ENCODE measurements at regions not wholly inside any gene's neighbourhood (a gene's known extent, or its start where the extent isn't known, plus 50 kb on each side); places are given as distances from the start of the nearest gene placed in this dataset.
A peak's percentile ranks its signal among the peaks of the same experiment; 100 is the strongest.

- Histone ChIP-seq H3K27me3 (ENCODE audit: insufficient read depth, low read depth) (no peaks in the 10 kb centered on the region), H3K4me1 (ENCODE audit: low read depth, poor library complexity, severe bottlenecking) (no peaks in the 10 kb centered on the region), H3K4me2 (no peak overlapping the region), H3K9ac (no peak overlapping the region), H3K27ac (no peak overlapping the region), H2AFZ (ENCODE audit: low read depth) (no peak overlapping the region), H4K20me1 (ENCODE audit: insufficient read depth) (no peaks in the 10 kb centered on the region), H3K79me2 (ENCODE audit: insufficient read depth, low read depth) (no peaks in the 10 kb centered on the region), H3K36me3 (ENCODE audit: insufficient read depth) (no peaks in the 10 kb centered on the region), H3K4me3 (IDR thresholded peaks at IDR 0.05; ENCODE audit: insufficient read depth, low read depth, low read length) (no peak overlapping the region)
- TF ChIP-seq CTCF (conservative IDR thresholded peaks at IDR 0.05; ENCODE audit: low read depth, low read length) = no peak
Measured at GRCh38 chr3:124076235-124076634, 84.3 kb upstream of the ROPN1 start.

- no peaks in the 10 kb centered on the region for H3K36me3 ChIP-seq (ENCODE audit: insufficient read depth)
- H3K4me1 ChIP-seq (ENCODE audit: low read depth, poor library complexity, severe bottlenecking) = no peaks in the 10 kb centered on the region
- H3K79me2 ChIP-seq (ENCODE audit: insufficient read depth, low read depth) = no peaks in the 10 kb centered on the region
- no peak overlapping the region for H3K4me2 ChIP-seq
- no peak overlapping the region for H3K9ac ChIP-seq
- no peak overlapping the region for H2AFZ ChIP-seq (ENCODE audit: low read depth)
- H4K20me1 ChIP-seq (ENCODE audit: insufficient read depth) = no peaks in the 10 kb centered on the region
- H3K4me3 ChIP-seq (IDR thresholded peaks at IDR 0.05; ENCODE audit: insufficient read depth, low read depth, low read length) = no peak overlapping the region
- H3K27ac ChIP-seq = no peak overlapping the region
- TF ChIP-seq CTCF (conservative IDR thresholded peaks at IDR 0.05; ENCODE audit: low read depth, low read length) = peak; percentile 82
- no peaks in the 10 kb centered on the region for H3K27me3 ChIP-seq (ENCODE audit: insufficient read depth, low read depth)
Measured at GRCh38 chr3:124078953-124079911, 87.3 kb upstream of the ROPN1 start.

- H3K4me2 ChIP-seq = no peak overlapping the region
- no peak overlapping the region for H3K27ac ChIP-seq
- no peaks in the 10 kb centered on the region for H3K36me3 ChIP-seq (ENCODE audit: insufficient read depth)
- no peaks in the 10 kb centered on the region for H4K20me1 ChIP-seq (ENCODE audit: insufficient read depth)
- H2AFZ ChIP-seq (ENCODE audit: low read depth) = no peak overlapping the region
- H3K79me2 ChIP-seq (ENCODE audit: insufficient read depth, low read depth) = no peaks in the 10 kb centered on the region
- H3K4me3 ChIP-seq (IDR thresholded peaks at IDR 0.05; ENCODE audit: insufficient read depth, low read depth, low read length) = no peak overlapping the region
- no peaks in the 10 kb centered on the region for H3K4me1 ChIP-seq (ENCODE audit: low read depth, poor library complexity, severe bottlenecking)
- no peaks in the 10 kb centered on the region for H3K27me3 ChIP-seq (ENCODE audit: insufficient read depth, low read depth)
- H3K9ac ChIP-seq = no peak overlapping the region
- no peak for TF ChIP-seq CTCF (conservative IDR thresholded peaks at IDR 0.05; ENCODE audit: low read depth, low read length)
Measured at GRCh38 chr3:124079912-124080276, 88.0 kb upstream of the ROPN1 start.

- Histone ChIP-seq H3K9ac (no peak overlapping the region), H3K4me2 (no peak overlapping the region), H3K4me3 (IDR thresholded peaks at IDR 0.05; ENCODE audit: insufficient read depth, low read depth, low read length) (no peak overlapping the region), H3K36me3 (ENCODE audit: insufficient read depth) (no peaks in the 10 kb centered on the region), H4K20me1 (ENCODE audit: insufficient read depth) (no peaks in the 10 kb centered on the region), H2AFZ (ENCODE audit: low read depth) (no peak overlapping the region), H3K27me3 (ENCODE audit: insufficient read depth, low read depth) (no peaks in the 10 kb centered on the region), H3K27ac (no peak overlapping the region), H3K79me2 (ENCODE audit: insufficient read depth, low read depth) (no peaks in the 10 kb centered on the region), H3K4me1 (ENCODE audit: low read depth, poor library complexity, severe bottlenecking) (no peaks in the 10 kb centered on the region)
- no peak for TF ChIP-seq CTCF (conservative IDR thresholded peaks at IDR 0.05; ENCODE audit: low read depth, low read length)
Measured at GRCh38 chr3:124082343-124082742, 90.4 kb upstream of the ROPN1 start.

All from KMS-11 (cell line).